ELR (cell line): ENCODE measurements at regions not wholly inside any gene's neighbourhood (a gene's known extent, or its start where the extent isn't known, plus 50 kb on each side); places are given as distances from the start of the nearest gene placed in this dataset.
A peak's percentile ranks its signal among the peaks of the same experiment; 100 is the strongest.
"Not testable (repeated sequence)": the region's sequence is repeated elsewhere in the genome, so short reads cannot be mapped to it uniquely, and the experiment has no call there.

Source experiments
- DNase-seq: peaks from one replicate; pipeline ENCODE4 v3.0.0-alpha.2; 2015; ENCODE audit warnings: low read depth

- DNase-seq, result peak; percentile 54
Observed at GRCh38 chr3:76203578-76203977, 418.2 kb upstream of the ZNF717 start.

- DNase-seq, result no peak
Observed at GRCh38 chr3:76206346-76206745, 421.0 kb upstream of the ZNF717 start.

GRCh38 chr3:76212679-76213078 is 427.3 kb upstream of the ZNF717 start:
- DNase-seq, result no peak

GRCh38 chr3:76222201-76222600 is 436.9 kb upstream of the ZNF717 start:
- no peak for DNase-seq

GRCh38 chr3:76231258-76231657 is 445.9 kb upstream of the ZNF717 start:
- DNase-seq, result no peak

- DNase-seq, result no peak
Observed at GRCh38 chr3:76242886-76243753, 457.8 kb upstream of the ZNF717 start.

GRCh38 chr3:76245073-76245472 is 459.7 kb upstream of the ZNF717 start:
- DNase-seq, result no peak

GRCh38 chr3:76245622-76246021 is 460.3 kb upstream of the ZNF717 start:
- no peak for DNase-seq

GRCh38 chr3:76264496-76264895 is 479.1 kb upstream of the ZNF717 start:
- DNase-seq, result no peak

- DNase-seq, result no peak
Observed at GRCh38 chr3:76264911-76265310, 479.6 kb upstream of the ZNF717 start.

GRCh38 chr3:76266511-76266910 is 481.2 kb upstream of the ZNF717 start:
- DNase-seq, result no peak

- DNase-seq, result no peak
Observed at GRCh38 chr3:76267851-76268380, 482.6 kb upstream of the ZNF717 start.

GRCh38 chr3:76293856-76294255 is 508.5 kb upstream of the ZNF717 start:
- no peak for DNase-seq

- DNase-seq, result no peak
Observed at GRCh38 chr3:76300746-76301145, 515.4 kb upstream of the ZNF717 start.

GRCh38 chr3:76307556-76307955 is 522.2 kb upstream of the ZNF717 start:
- peak; percentile 59 for DNase-seq

- peak; percentile 38 for DNase-seq
Observed at GRCh38 chr3:76308541-76308940, 523.2 kb upstream of the ZNF717 start.

- peak; percentile 4 for DNase-seq
Observed at GRCh38 chr3:76310089-76310488, 524.7 kb upstream of the ZNF717 start.

- peak; percentile 19 for DNase-seq
Observed at GRCh38 chr3:76310667-76311066, 525.3 kb upstream of the ZNF717 start.

- DNase-seq, result no peak
Observed at GRCh38 chr3:76311941-76312340, 526.6 kb upstream of the ZNF717 start.

- DNase-seq, result not testable (repeated sequence)
Observed at GRCh38 chr3:76315906-76316305, 530.6 kb upstream of the ZNF717 start.

GRCh38 chr3:76321614-76322013 is 536.3 kb upstream of the ZNF717 start:
- peak; percentile 15 for DNase-seq

GRCh38 chr3:76324101-76324500 is 538.8 kb upstream of the ZNF717 start:
- peak; percentile 28 for DNase-seq

GRCh38 chr3:76345878-76346277 is 560.5 kb upstream of the ZNF717 start:
- DNase-seq, result no peak

GRCh38 chr3:76346690-76347089 is 561.3 kb upstream of the ZNF717 start:
- DNase-seq, result no peak
